Fibroblast of lung (primary cell): ENCODE measurements at regions not wholly inside any gene's neighbourhood (a gene's known extent, or its start where the extent isn't known, plus 50 kb on each side); places are given as distances from the start of the nearest gene placed in this dataset.

ENCODE experiments used
- DNase-seq, 2 donors: peaks; one replicate each; pipeline versions ENCODE4 v3.0.0 to v3.0.0-alpha.2; 2010; ENCODE audit warnings: low read depth in 2 of 2
- H2AFZ ChIP-seq: 2 replicates; pipeline ENCODE4 v1.5.1; 2012; ENCODE audit warnings: low read length, control low read depth, inconsistent platforms
- H3K27ac ChIP-seq: 2 replicates; pipeline ENCODE4 v1.5.1; 2011; ENCODE audit warnings: low read length, control low read depth; ENCODE audit not compliant: insufficient read depth
- H3K27me3 ChIP-seq: 2 replicates; pipeline ENCODE4 v1.5.1; 2011; ENCODE audit warnings: mild to moderate bottlenecking, low read length; ENCODE audit not compliant: control insufficient read depth, insufficient read depth
- H3K36me3 ChIP-seq: 2 replicates; pipeline ENCODE4 v1.5.1; 2011; ENCODE audit warnings: low read length; ENCODE audit not compliant: control insufficient read depth, insufficient read depth
- H3K4me1 ChIP-seq: 2 replicates; pipeline ENCODE4 v1.5.1; 2011; ENCODE audit warnings: low read length; ENCODE audit not compliant: control insufficient read depth, insufficient read depth; ENCODE audit errors: extremely low read depth
- H3K4me2 ChIP-seq: 2 replicates; pipeline ENCODE4 v1.5.1; 2011; ENCODE audit warnings: low read length, control low read depth; ENCODE audit not compliant: insufficient read depth; ENCODE audit errors: extremely low read depth
- H3K4me3 ChIP-seq, 4 experiments: fragments of 200-600 bp in 1 of 4; sonication (generic) in 1 of 4; replicated peaks in 1 of 4; 2 replicates each; pipeline ENCODE4 v1.5.1; 2011 to 2016; ENCODE audit warnings: low read length in 4 of 4, low read depth in 3 of 4, mild to moderate bottlenecking in 3 of 4, control low read depth in 2 of 4, inconsistent platforms in 1 of 4, mixed read lengths in 1 of 4; ENCODE audit not compliant: insufficient read depth in 1 of 4; ENCODE audit errors: control extremely low read depth in 1 of 4
- H3K79me2 ChIP-seq: 2 replicates; pipeline ENCODE4 v1.5.1; 2012; ENCODE audit warnings: mild to moderate bottlenecking, low read length, inconsistent platforms; ENCODE audit not compliant: control insufficient read depth, insufficient read depth
- H3K9ac ChIP-seq: 2 replicates; pipeline ENCODE4 v1.5.1; 2011; ENCODE audit warnings: mild to moderate bottlenecking, low read length, control low read depth; ENCODE audit not compliant: insufficient read depth
- H3K9me3 ChIP-seq: 2 replicates; pipeline ENCODE4 v1.5.1; 2012; ENCODE audit warnings: low read depth, low read length; ENCODE audit not compliant: control insufficient read depth, insufficient read depth
- H4K20me1 ChIP-seq: 2 replicates; pipeline ENCODE4 v1.5.1; 2011; ENCODE audit warnings: low read length; ENCODE audit not compliant: control insufficient read depth, insufficient read depth; ENCODE audit errors: extremely low read depth
- CTCF ChIP-seq, 2 donors: IDR thresholded peaks in 1 of 2; conservative IDR thresholded peaks in 1 of 2; 1 replicate in 1 of 2; 2 replicates in 1 of 2; pipeline ENCODE4 v1.5.1; 2011 to 2012; ENCODE audit warnings: low read length in 2 of 2, control low read depth in 1 of 2, inconsistent platforms in 1 of 2, low read depth in 1 of 2, mild to moderate bottlenecking in 1 of 2
- EZH2 ChIP-seq: IDR thresholded peaks from 2 replicates; pipeline ENCODE4 v1.5.1; 2012; ENCODE audit warnings: low read length, control low read depth, mild to moderate bottlenecking; ENCODE audit errors: missing control alignments

DNA sequence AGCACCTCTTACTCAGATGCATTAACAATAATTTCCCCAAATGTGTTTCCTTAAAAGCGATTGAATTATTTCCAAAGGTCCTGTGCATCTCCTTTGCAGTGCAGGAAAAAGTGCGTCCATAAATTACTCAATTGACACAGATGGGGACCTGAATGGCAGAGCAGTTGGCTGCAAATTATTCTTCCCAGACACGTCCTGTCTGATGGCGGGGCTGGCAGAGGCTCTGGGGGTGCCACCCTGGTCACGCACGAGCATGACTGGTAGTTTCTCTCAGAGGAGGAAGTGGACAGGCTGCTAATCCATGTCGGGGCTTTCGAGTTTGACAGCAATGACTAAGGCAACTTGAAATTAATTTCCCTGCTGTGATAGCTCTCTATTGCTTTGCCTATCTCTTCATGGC, 264.8 kb upstream of the BRINP1 start:
- H3K9ac ChIP-seq = no peak overlapping the region
- no peak overlapping the region for H3K27ac ChIP-seq
- H2AFZ ChIP-seq = no peak overlapping the region
- H3K4me3 ChIP-seq = no peak overlapping the region
- no peaks in the 10 kb centered on the region for H3K27me3 ChIP-seq
- H3K4me2 ChIP-seq = no peak overlapping the region
- no peak for DNase-seq
- no peaks in the 10 kb centered on the region for H3K79me2 ChIP-seq
- no peaks in the 10 kb centered on the region for H3K36me3 ChIP-seq
- no peaks in the 10 kb centered on the region for H4K20me1 ChIP-seq
- no peaks in the 10 kb centered on the region for H3K4me1 ChIP-seq
- no peaks in the 10 kb centered on the region for H3K9me3 ChIP-seq
- TF ChIP-seq EZH2 = no peak
- no peak for TF ChIP-seq CTCF (conservative IDR thresholded peaks at IDR 0.05 in 1 of 2, IDR thresholded peaks at IDR 0.05 in 1 of 2; ENCODE audit: low read depth in 1 of 2, low read length in 2 of 2)

DNA sequence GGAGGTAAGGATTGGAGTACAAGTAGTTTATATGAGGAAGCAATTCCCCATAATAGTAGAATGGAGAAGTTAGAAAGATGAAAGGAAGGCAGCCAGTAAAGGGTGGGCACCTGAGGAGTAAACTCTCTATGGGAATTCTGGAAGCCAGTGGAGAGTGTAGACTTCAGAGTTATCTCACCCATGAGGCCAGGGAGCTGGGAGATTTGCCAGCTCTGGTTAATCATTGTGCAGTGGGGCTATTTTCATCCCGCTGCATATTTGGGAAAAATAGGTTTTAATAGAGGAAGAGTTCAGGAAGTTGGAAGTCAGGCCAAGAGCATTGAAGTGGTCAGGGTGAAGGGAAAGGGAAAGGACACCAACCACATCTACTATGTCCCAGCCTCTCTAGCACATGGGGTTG, 242.3 kb upstream of the BRINP1 start:
- Histone ChIP-seq H3K4me1 (no peaks in the 10 kb centered on the region), H3K9me3 (no peaks in the 10 kb centered on the region), H3K4me3 (no peak overlapping the region), H3K4me2 (no peak overlapping the region), H4K20me1 (no peaks in the 10 kb centered on the region), H3K27ac (no peak overlapping the region), H3K79me2 (no peaks in the 10 kb centered on the region), H3K36me3 (no peaks in the 10 kb centered on the region), H3K27me3 (no peaks in the 10 kb centered on the region), H2AFZ (no peak overlapping the region), H3K9ac (no peak overlapping the region)
- TF ChIP-seq CTCF (conservative IDR thresholded peaks at IDR 0.05 in 1 of 2, IDR thresholded peaks at IDR 0.05 in 1 of 2; ENCODE audit: low read depth in 1 of 2, low read length in 2 of 2) (no peak), EZH2 (no peak)
- no peak for DNase-seq

DNA sequence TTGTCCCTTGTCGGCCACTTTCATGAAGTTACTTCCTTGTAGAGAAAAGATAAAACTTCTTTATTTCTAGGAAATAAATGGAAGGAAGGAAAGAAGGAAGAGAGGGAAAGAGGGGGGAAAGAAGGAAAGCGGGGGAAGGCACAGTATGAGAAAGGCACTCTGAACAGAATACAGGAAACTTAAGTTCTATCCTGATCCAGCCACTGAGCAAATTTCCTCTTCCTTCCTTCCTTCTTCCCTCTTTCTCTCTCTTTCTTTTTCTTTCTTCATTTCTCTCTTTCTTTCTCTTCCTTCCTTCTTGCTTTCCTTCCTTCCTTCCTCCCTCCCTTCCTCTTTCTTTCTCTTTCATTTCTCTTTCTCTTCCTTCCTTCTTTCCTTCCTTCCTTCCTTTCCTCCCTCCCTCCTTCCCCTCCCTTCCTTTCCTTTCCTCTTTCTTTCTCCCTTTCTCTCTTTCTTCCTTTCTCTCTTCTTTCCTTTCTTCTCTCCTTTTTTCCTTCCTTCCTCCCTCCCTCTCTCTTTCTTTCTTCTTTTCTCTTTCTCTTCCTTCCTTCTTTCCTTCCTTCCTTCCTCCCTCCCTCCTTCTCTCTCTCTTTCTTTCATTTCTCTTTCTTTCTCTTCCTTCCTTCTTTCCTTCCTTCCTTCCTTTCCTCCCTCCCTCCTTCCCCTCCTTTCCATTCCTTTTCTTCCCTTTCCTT, 240.2 kb upstream of the BRINP1 start:
- no peak for DNase-seq
- Histone ChIP-seq H3K4me1 (no peaks in the 10 kb centered on the region), H3K27ac (no peak overlapping the region), H3K79me2 (no peaks in the 10 kb centered on the region), H3K9me3 (no peaks in the 10 kb centered on the region), H3K9ac (no peak overlapping the region), H3K27me3 (no peaks in the 10 kb centered on the region), H4K20me1 (no peaks in the 10 kb centered on the region), H3K4me3 (no peak overlapping the region), H3K4me2 (no peak overlapping the region), H3K36me3 (no peaks in the 10 kb centered on the region), H2AFZ (no peak overlapping the region)
- TF ChIP-seq CTCF (conservative IDR thresholded peaks at IDR 0.05 in 1 of 2, IDR thresholded peaks at IDR 0.05 in 1 of 2; ENCODE audit: low read depth in 1 of 2, low read length in 2 of 2) (no peak), EZH2 (no peak)
